A549 (cell line): ENCODE measurements at regions not wholly inside any gene's neighbourhood (a gene's known extent, or its start where the extent isn't known, plus 50 kb on each side); places are given as distances from the start of the nearest gene placed in this dataset.

Source experiments
- ATAC-seq, 2 experiments: fragments of 200-7000 bp in 1 of 2; fragments of >200 bp in 1 of 2; cut with Nextera tagmentation in 1 of 2; cut with Tn5 transposase in 1 of 2; 3 replicates each; pipeline versions ENCODE4 v1.8.0 to v1.9.1; 2018 to 2020; ENCODE audit warnings: mild to moderate bottlenecking in 1 of 2, moderate library complexity in 1 of 2
- CTCF ChIA-PET: fragments of 300-600 bp; sonication (Branson Sonifier 250); formaldehyde crosslinking; extraction: SDS; loops from one replicate; lab custom pipeline; 2021; ENCODE audit warnings: antibody characterized with exemption, inconsistent platforms; lab: Yijun Ruan, JAX
- POLR2A ChIA-PET: fragments of 350-600 bp; formaldehyde crosslinking; extraction: SDS; loops from one replicate; lab custom pipeline; 2021; ENCODE audit warnings: antibody characterized with exemption, inconsistent platforms; lab: Yijun Ruan, JAX
- DNase-seq, 2 experiments: peaks; one replicate each; pipeline versions ENCODE4 v3.0.0 to v3.0.0-alpha.2; 2011 to 2016; ENCODE audit warnings: low read depth in 1 of 2, low spot score in 1 of 2
- FAIRE-seq: peaks from 2 replicates; lab custom pipeline; 2011; peaks lifted over from hg19 to GRCh38; lab: Jason Lieb, UNC
- H3K27ac ChIP-seq, 2 experiments: fragments of >200 bp; sonication (Bioruptor Twin); formaldehyde crosslinking; 3 replicates each; pipeline ENCODE4 v1.5.1; 2016 to 2017
- H3K4me1 ChIP-seq: fragments of >200 bp; sonication (Bioruptor Twin); formaldehyde crosslinking; 3 replicates; pipeline ENCODE4 v1.6.1; 2016
- H3K4me2 ChIP-seq: fragments of >200 bp; sonication (Bioruptor Twin); formaldehyde crosslinking; 3 replicates; pipeline ENCODE4 v1.6.1; 2016
- H3K4me3 ChIP-seq: fragments of >200 bp; sonication (Bioruptor Twin); formaldehyde crosslinking; 3 replicates; pipeline ENCODE4 v1.5.1; 2016
- H3K9me3 ChIP-seq: fragments of >200 bp; sonication (Bioruptor Twin); formaldehyde crosslinking; 3 replicates; pipeline ENCODE4 v1.6.1; 2016
- BHLHE40 ChIP-seq: IDR thresholded peaks from 2 replicates; pipeline ENCODE4 v1.6.1; 2012; ENCODE audit warnings: low read depth, low read length, inconsistent platforms
- CHD4 ChIP-seq: fragments of 200-600 bp; sonication (generic); IDR thresholded peaks from 2 replicates; pipeline ENCODE4 v1.6.1; 2016; ENCODE audit warnings: antibody characterized with exemption, mild to moderate bottlenecking, borderline replicate concordance
- E2F6 ChIP-seq: IDR thresholded peaks from 2 replicates; pipeline ENCODE4 v1.6.1; 2012; ENCODE audit warnings: low read depth, borderline replicate concordance
- ELK1 ChIP-seq: fragments of 150-350 bp; IDR thresholded peaks from 2 replicates; pipeline ENCODE4 v1.6.1; 2014; ENCODE audit warnings: low read depth, mild to moderate bottlenecking, low read length
- ESRRA ChIP-seq: fragments of 150-350 bp; IDR thresholded peaks from 2 replicates; pipeline ENCODE4 v1.6.1; 2014; ENCODE audit warnings: mild to moderate bottlenecking, low read length, borderline replicate concordance
- FOSL2 ChIP-seq, 2 experiments: fragments of 450-650 bp in 1 of 2; fragments of >200 bp in 1 of 2; sonication (Bioruptor Twin) in 1 of 2; formaldehyde crosslinking; IDR thresholded peaks; 2 replicates each; pipeline versions ENCODE4 v1.5.0 to v1.6.1; 2016 to 2020; ENCODE audit warnings: mild to moderate bottlenecking in 1 of 2, moderate library complexity in 1 of 2
- JUNB ChIP-seq: fragments of >200 bp; sonication (Bioruptor Twin); formaldehyde crosslinking; IDR thresholded peaks from 2 replicates; pipeline ENCODE4 v1.6.1; 2016
- MAZ ChIP-seq: fragments of 150-350 bp; IDR thresholded peaks from 2 replicates; pipeline ENCODE4 v1.6.1; 2014; ENCODE audit warnings: antibody characterized with exemption, low read depth, low read length, borderline replicate concordance
- MYC ChIP-seq: IDR thresholded peaks from 2 replicates; pipeline ENCODE4 v1.6.1; 2012; ENCODE audit warnings: mild to moderate bottlenecking, inconsistent platforms, low read length, improper control_type of control experiment, borderline replicate concordance
- NPAS2 ChIP-seq: fragments of 250-450 bp; sonication (Bioruptor Pico); IDR thresholded peaks from 2 replicates; pipeline ENCODE4 v1.8.0; 2022; ENCODE audit warnings: mild to moderate bottlenecking, moderate library complexity, borderline replicate concordance
- NR3C1 ChIP-seq: fragments of >200 bp; sonication (Bioruptor Twin); formaldehyde crosslinking; IDR thresholded peaks from 3 replicates; pipeline ENCODE4 v1.6.1; 2017
- PHF8 ChIP-seq: fragments of 200-600 bp; sonication (generic); IDR thresholded peaks from 2 replicates; pipeline ENCODE4 v1.6.1; 2016; ENCODE audit warnings: low read depth, mild to moderate bottlenecking, antibody characterized with exemption, moderate library complexity, borderline replicate concordance
- POLR2A ChIP-seq: IDR thresholded peaks from 2 replicates; pipeline ENCODE4 v1.6.1; 2012; ENCODE audit warnings: mild to moderate bottlenecking, low read length
- RAD21 ChIP-seq, 2 experiments: fragments of >200 bp in 1 of 2; sonication (Bioruptor Twin) in 1 of 2; formaldehyde crosslinking in 1 of 2; IDR thresholded peaks in 1 of 2; conservative IDR thresholded peaks in 1 of 2; 2 replicates in 1 of 2; 3 replicates in 1 of 2; pipeline ENCODE4 v1.6.1; 2012 to 2018; ENCODE audit warnings: inconsistent platforms in 1 of 2
- REST ChIP-seq: fragments of 200-600 bp; sonication (generic); IDR thresholded peaks from 2 replicates; pipeline ENCODE4 v1.6.1; 2016; ENCODE audit warnings: antibody characterized with exemption, mild to moderate bottlenecking, moderate library complexity
- RFX5 ChIP-seq: fragments of 450-650 bp; IDR thresholded peaks from 2 replicates; pipeline ENCODE4 v1.7.1; 2014; ENCODE audit warnings: antibody characterized with exemption, mild to moderate bottlenecking, moderate library complexity
- SMC3 ChIP-seq: fragments of >200 bp; sonication (Bioruptor Twin); formaldehyde crosslinking; IDR thresholded peaks from 3 replicates; pipeline ENCODE4 v1.6.1; 2018; ENCODE audit warnings: inconsistent platforms
- USF2 ChIP-seq: fragments of 450-650 bp; IDR thresholded peaks from 2 replicates; pipeline ENCODE4 v1.6.1; 2014; ENCODE audit warnings: antibody characterized with exemption
- ZNF302 ChIP-seq: fragments of 250-450 bp; sonication (Bioruptor Pico); IDR thresholded peaks from 2 replicates; pipeline ENCODE4 v1.9.0; 2021; ENCODE audit warnings: inconsistent platforms, mild to moderate bottlenecking, moderate library complexity
- WGBS: methylation state at CpG from one replicate; pipeline ENCODE4 v1.1.6; 2017; ENCODE audit errors: missing lambda C conversion rate; 5-methylcytosine and 5-hydroxymethylcytosine counted together

- TF ChIP-seq E2F6: no peak
- no peak for TF ChIP-seq BHLHE40
- TF ChIP-seq ELK1: no peak
- no peak for TF ChIP-seq JUNB
- no peak for TF ChIP-seq USF2
- no peak for TF ChIP-seq PHF8
- Histone ChIP-seq H3K4me3 (no peak overlapping the region), H3K4me1 (no peaks in the 10 kb centered on the region), H3K27ac (no peak overlapping the region), H3K4me2 (no peak overlapping the region), H3K9me3 (no peaks in the 10 kb centered on the region)
- no peak for FAIRE-seq
- ATAC-seq: no peak
- POLR2A ChIA-PET: no interaction called here
- peak in 1 of 2 experiments; percentile 1 for DNase-seq
- CTCF ChIA-PET: no interaction called here
- 0% methylated on average over 4 of the region's 4 CpGs for WGBS
Observed at GRCh38 chr18:40215979-40216378, 1739.1 kb upstream of the PIK3C3 start.

- Histone ChIP-seq H3K9me3 (no peaks in the 10 kb centered on the region), H3K4me2 (no peak overlapping the region), H3K4me3 (no peak overlapping the region), H3K4me1 (no peaks in the 10 kb centered on the region), H3K27ac (no peak overlapping the region)
- ChIA-PET CTCF (no interaction called here), POLR2A (no interaction called here)
- TF ChIP-seq RAD21 (conservative IDR thresholded peaks at IDR 0.05 in 1 of 2, IDR thresholded peaks at IDR 0.05 in 1 of 2) (no peak), ESRRA (no peak), REST (no peak), CHD4 (no peak), FOSL2 (IDR thresholded peaks at IDR 0.05) (no peak), FOSL2 (CRISPR knock-in tag; IDR thresholded peaks at IDR 0.05) (no peak)
- FAIRE-seq: no peak
- no peak for ATAC-seq
- 4% methylated on average over 1 of the region's 1 CpG for WGBS
- DNase-seq: no peak
Observed at GRCh38 chr18:40210696-40211095, 1744.3 kb upstream of the PIK3C3 start.

GRCh38 chr18:40208958-40209357 is 1746.1 kb upstream of the PIK3C3 start:
- ATAC-seq (no peak), DNase-seq (no peak), FAIRE-seq (no peak)
- Histone ChIP-seq H3K9me3 (no peaks in the 10 kb centered on the region), H3K4me1 (no peaks in the 10 kb centered on the region), H3K4me3 (no peak overlapping the region), H3K27ac (no peak overlapping the region), H3K4me2 (no peak overlapping the region)
- CTCF ChIA-PET: interaction anchor here (0.6 kb wide), 1 partner anchor 1928 kb away, joined by 3 read pairs; no protein-coding TSS in a partner anchor
- 17% methylated on average over 2 of the region's 2 CpGs for WGBS
- POLR2A ChIA-PET: no interaction called here
- no peak for TF ChIP-seq RFX5
- no peak for TF ChIP-seq SMC3
- no peak for TF ChIP-seq RAD21 (conservative IDR thresholded peaks at IDR 0.05 in 1 of 2, IDR thresholded peaks at IDR 0.05 in 1 of 2)
- no peak for TF ChIP-seq MAZ
- no peak for TF ChIP-seq JUNB
- TF ChIP-seq POLR2A: no peak
- TF ChIP-seq NPAS2 (CRISPR knock-in tag): no peak
- no peak for TF ChIP-seq ZNF302 (CRISPR knock-in tag)
- TF ChIP-seq MYC: no peak
- TF ChIP-seq NR3C1: no peak
- no peak for TF ChIP-seq CHD4
